ENCODE measurements at regions not wholly inside any gene's neighbourhood (a gene's known extent, or its start where the extent isn't known, plus 50 kb on each side); places are given as distances from the start of the nearest gene placed in this dataset.

DNA sequence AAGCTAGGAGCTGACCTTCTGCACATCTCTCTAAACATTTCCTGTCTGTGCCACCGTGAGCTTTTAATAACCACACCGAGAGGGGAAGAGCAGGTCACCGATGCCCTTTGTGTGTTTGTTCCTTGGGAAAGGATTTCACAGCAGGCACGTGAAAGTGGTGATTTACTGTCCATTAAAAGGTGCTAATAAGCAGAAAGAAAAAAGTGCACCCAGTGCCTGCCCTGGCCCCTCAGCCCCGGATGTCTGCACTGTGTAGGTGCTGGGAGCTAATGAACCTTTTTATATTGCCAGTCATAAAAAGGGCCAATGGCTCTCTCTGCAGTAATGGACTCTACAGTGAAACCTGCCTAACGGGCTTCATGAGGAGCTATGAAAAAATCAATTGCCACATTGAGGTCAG lies 312.6 kb downstream of the C6orf118 start:
- Mint-ChIP-seq H3K36me3 (ENCODE audit: unreplicated experiment) (no peaks in the 10 kb centered on the region), H3K9me3 (ENCODE audit: unreplicated experiment) (peaks cover 28% of the 10 kb centered on the region), H3K4me1 (ENCODE audit: unreplicated experiment) (no peaks in the 10 kb centered on the region), H3K4me3 (ENCODE audit: unreplicated experiment) (no peak overlapping the region), H3K27me3 (ENCODE audit: unreplicated experiment) (no peaks in the 10 kb centered on the region), H3K27ac (ENCODE audit: unreplicated experiment) (no peak overlapping the region)
- no peak for DNase-seq (ENCODE audit: extremely low spot score, unreplicated experiment)
- TF ChIP-seq, protein P1, sequence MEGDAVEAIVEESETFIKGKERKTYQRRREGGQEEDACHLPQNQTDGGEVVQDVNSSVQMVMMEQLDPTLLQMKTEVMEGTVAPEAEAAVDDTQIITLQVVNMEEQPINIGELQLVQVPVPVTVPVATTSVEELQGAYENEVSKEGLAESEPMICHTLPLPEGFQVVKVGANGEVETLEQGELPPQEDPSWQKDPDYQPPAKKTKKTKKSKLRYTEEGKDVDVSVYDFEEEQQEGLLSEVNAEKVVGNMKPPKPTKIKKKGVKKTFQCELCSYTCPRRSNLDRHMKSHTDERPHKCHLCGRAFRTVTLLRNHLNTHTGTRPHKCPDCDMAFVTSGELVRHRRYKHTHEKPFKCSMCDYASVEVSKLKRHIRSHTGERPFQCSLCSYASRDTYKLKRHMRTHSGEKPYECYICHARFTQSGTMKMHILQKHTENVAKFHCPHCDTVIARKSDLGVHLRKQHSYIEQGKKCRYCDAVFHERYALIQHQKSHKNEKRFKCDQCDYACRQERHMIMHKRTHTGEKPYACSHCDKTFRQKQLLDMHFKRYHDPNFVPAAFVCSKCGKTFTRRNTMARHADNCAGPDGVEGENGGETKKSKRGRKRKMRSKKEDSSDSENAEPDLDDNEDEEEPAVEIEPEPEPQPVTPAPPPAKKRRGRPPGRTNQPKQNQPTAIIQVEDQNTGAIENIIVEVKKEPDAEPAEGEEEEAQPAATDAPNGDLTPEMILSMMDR (IDR thresholded peaks at IDR 0.05), result no peak

DNA sequence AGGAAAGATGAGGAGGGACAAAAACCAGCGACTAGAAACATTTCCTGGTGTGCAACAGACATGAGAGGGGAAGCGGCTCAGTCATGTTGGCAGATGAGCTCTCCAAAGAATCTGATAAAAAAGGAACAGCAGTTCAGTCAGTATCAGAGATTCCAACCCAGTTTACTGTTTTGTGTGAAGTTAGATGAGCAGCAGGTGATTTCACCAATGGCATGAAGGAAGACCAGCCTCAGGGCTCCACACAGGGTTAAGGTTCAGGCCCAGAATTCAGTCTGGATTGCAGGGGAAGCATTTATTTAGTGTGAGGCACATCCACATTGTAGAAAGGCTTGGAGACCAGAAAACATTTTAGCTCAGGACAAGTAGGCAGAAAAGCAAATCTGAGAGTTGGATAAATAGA lies 317.8 kb downstream of the C6orf118 start:
- H3K4me1 Mint-ChIP-seq (ENCODE audit: unreplicated experiment), result no peaks in the 10 kb centered on the region
- TF ChIP-seq, protein P1 (IDR thresholded peaks at IDR 0.05), result no peak
- peaks cover 21% of the 10 kb centered on the region for H3K9me3 Mint-ChIP-seq (ENCODE audit: unreplicated experiment)
- no peaks in the 10 kb centered on the region for H3K27me3 Mint-ChIP-seq (ENCODE audit: unreplicated experiment)
- no peak overlapping the region for H3K4me3 Mint-ChIP-seq (ENCODE audit: unreplicated experiment)
- H3K27ac Mint-ChIP-seq (ENCODE audit: unreplicated experiment), result no peak overlapping the region
- DNase-seq (ENCODE audit: extremely low spot score, unreplicated experiment), result no peak
- H3K36me3 Mint-ChIP-seq (ENCODE audit: unreplicated experiment), result no peaks in the 10 kb centered on the region

DNA sequence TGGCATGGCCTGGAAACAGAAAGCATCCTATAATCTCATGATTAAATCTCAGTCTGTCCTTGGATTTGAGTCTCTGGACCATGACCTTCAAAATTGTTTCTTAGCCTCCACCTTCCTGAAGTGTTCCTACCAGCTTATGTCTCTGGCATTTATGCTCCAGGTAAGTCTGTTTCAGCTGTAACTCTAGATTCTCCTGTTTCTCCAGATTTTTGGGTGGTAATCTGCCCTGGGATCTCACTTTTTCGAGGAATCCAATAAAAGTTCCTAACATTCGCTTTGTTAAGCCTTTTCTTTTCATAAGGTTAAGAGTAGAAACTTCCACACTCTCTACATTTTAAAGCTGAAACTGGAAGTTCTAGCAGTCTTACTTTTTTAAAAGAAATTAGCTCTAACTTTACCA lies 318.5 kb downstream of the C6orf118 start:
- Mint-ChIP-seq H3K4me1 (ENCODE audit: unreplicated experiment) (no peaks in the 10 kb centered on the region), H3K27me3 (ENCODE audit: unreplicated experiment) (no peaks in the 10 kb centered on the region), H3K9me3 (ENCODE audit: unreplicated experiment) (peaks cover 19% of the 10 kb centered on the region), H3K36me3 (ENCODE audit: unreplicated experiment) (no peaks in the 10 kb centered on the region), H3K27ac (ENCODE audit: unreplicated experiment) (no peak overlapping the region), H3K4me3 (ENCODE audit: unreplicated experiment) (no peak overlapping the region)
- no peak for DNase-seq (ENCODE audit: extremely low spot score, unreplicated experiment)
- TF ChIP-seq, protein P1 (IDR thresholded peaks at IDR 0.05), result no peak

DNA sequence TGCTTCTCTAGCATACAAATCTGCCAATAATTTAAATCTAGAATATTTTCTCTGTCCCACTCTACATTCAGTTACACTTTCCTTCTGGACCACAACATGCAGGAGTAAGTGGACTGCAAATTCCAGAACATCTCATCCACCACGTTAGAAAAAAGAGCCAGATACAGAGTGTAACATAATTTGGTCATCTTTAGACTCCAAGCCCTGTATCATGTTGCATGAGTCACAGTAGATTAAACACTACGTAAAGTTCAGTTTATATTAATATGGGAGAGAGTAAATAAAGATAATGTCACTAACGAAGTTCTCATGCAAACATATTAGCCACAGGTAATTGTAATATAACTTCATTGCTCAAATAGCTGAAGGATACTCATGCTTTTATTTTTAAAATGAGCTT lies 327.0 kb downstream of the C6orf118 start:
- Mint-ChIP-seq H3K4me3 (ENCODE audit: unreplicated experiment) (no peak overlapping the region), H3K9me3 (ENCODE audit: unreplicated experiment) (peaks cover 53% of the 10 kb centered on the region), H3K4me1 (ENCODE audit: unreplicated experiment) (no peaks in the 10 kb centered on the region), H3K27me3 (ENCODE audit: unreplicated experiment) (no peaks in the 10 kb centered on the region), H3K36me3 (ENCODE audit: unreplicated experiment) (no peaks in the 10 kb centered on the region), H3K27ac (ENCODE audit: unreplicated experiment) (no peak overlapping the region)
- TF ChIP-seq, protein P1 (IDR thresholded peaks at IDR 0.05), result no peak
- no peak for DNase-seq (ENCODE audit: extremely low spot score, unreplicated experiment)

DNA sequence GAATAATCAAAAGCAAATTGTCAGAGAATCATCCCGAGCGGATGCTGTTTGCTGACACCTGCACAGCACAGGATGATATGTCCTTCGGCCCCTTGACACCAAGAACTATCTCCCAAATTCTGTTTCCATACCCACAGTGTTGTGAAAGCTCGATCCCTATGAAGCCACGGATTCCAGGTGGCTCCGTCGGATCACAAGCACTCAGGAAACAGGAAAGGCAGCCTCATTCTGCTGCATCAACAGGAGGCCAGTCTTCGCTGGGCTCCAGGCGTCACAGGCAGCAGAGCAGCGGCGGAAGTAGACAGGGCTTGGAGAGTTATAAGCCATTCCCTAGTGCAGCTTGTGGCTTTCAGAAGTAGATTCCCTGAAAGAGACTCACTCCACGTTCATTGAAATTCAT lies 342.3 kb downstream of the C6orf118 start:
- no peaks in the 10 kb centered on the region for H3K4me1 Mint-ChIP-seq (ENCODE audit: unreplicated experiment)
- no peaks in the 10 kb centered on the region for H3K36me3 Mint-ChIP-seq (ENCODE audit: unreplicated experiment)
- H3K27me3 Mint-ChIP-seq (ENCODE audit: unreplicated experiment), result no peaks in the 10 kb centered on the region
- DNase-seq (ENCODE audit: extremely low spot score, unreplicated experiment), result no peak
- peaks cover 7% of the 10 kb centered on the region for H3K9me3 Mint-ChIP-seq (ENCODE audit: unreplicated experiment)
- TF ChIP-seq, protein P1 (IDR thresholded peaks at IDR 0.05), result no peak
- H3K27ac Mint-ChIP-seq (ENCODE audit: unreplicated experiment), result no peak overlapping the region
- H3K4me3 Mint-ChIP-seq (ENCODE audit: unreplicated experiment), result no peak overlapping the region
